Esophagus muscularis mucosa (tissue), 4 donors: ENCODE measurements at regions not wholly inside any gene's neighbourhood (a gene's known extent, or its start where the extent isn't known, plus 50 kb on each side); places are given as distances from the start of the nearest gene placed in this dataset.
"Not testable (repeated sequence)": the region's sequence is repeated elsewhere in the genome, so short reads cannot be mapped to it uniquely, and the experiment has no call there.

ENCODE experiments used
- DNase-seq: peaks from one replicate; pipeline ENCODE4 v3.0.0-alpha.2; 2017; ENCODE audit errors: extremely low spot score
- H3K27ac ChIP-seq, 4 donors: fragments of 200-600 bp; sonication (generic); replicated peaks in 1 of 4; 1 replicate in 3 of 4; 2 replicates in 1 of 4; pipeline ENCODE4 v1.5.1; 2016 to 2019; ENCODE audit warnings: mild to moderate bottlenecking in 1 of 4
- H3K27me3 ChIP-seq, 4 donors: fragments of 200-600 bp; sonication (generic); one replicate each; pipeline versions ENCODE4 v1.5.1 to v1.6.0; 2016 to 2019
- H3K36me3 ChIP-seq, 4 donors: fragments of 200-600 bp; sonication (generic); one replicate each; pipeline ENCODE4 v1.5.1; 2016 to 2019
- H3K4me1 ChIP-seq, 4 donors: fragments of 200-600 bp; sonication (generic); one replicate each; pipeline ENCODE4 v1.5.1; 2016 to 2019
- H3K4me3 ChIP-seq, 4 donors: fragments of 200-600 bp; sonication (generic); 1 replicate in 2 of 4; 2 replicates in 2 of 4; pipeline ENCODE4 v1.5.1; 2016 to 2019; ENCODE audit warnings: mild to moderate bottlenecking in 4 of 4, moderate library complexity in 1 of 4
- H3K9me3 ChIP-seq, 4 donors: fragments of 200-600 bp; sonication (generic); 1 replicate in 3 of 4; 2 replicates in 1 of 4; pipeline ENCODE4 v1.5.1; 2016 to 2019
- CTCF ChIP-seq, 3 experiments: fragments of 200-600 bp in 2 of 3; fragments of 450-650 bp in 1 of 3; sonication (generic) in 2 of 3; IDR thresholded peaks; one replicate each; pipeline ENCODE4 v1.5.1; 2017 to 2019; ENCODE audit warnings: antibody characterized with exemption in 3 of 3, mild to moderate bottlenecking in 2 of 3, moderate library complexity in 1 of 3
- EP300 ChIP-seq: sonication (generic); formaldehyde crosslinking; IDR thresholded peaks from one replicate; pipeline ENCODE4 v1.6.1; 2017; ENCODE audit warnings: antibody characterized with exemption
- POLR2A ChIP-seq: fragments of 450-650 bp; IDR thresholded peaks from one replicate; pipeline ENCODE4 v1.6.1; 2017; ENCODE audit warnings: antibody characterized with exemption, moderate library complexity, mild to moderate bottlenecking, low read depth
- POLR2AphosphoS5 ChIP-seq, 2 donors: sonication (generic); formaldehyde crosslinking; IDR thresholded peaks; one replicate each; pipeline ENCODE4 v1.6.1; 2017; ENCODE audit warnings: antibody characterized with exemption in 2 of 2
- WGBS: methylation state at CpG from one replicate; pipeline ENCODE4 v1.1.5; 2018; 5-methylcytosine and 5-hydroxymethylcytosine counted together
- intact Hi-C: fragments of 100-400 bp; cut with DNase I; formaldehyde crosslinking; loops from one replicate; pipeline ENCODE4 v1.15.1; 2023

DNA sequence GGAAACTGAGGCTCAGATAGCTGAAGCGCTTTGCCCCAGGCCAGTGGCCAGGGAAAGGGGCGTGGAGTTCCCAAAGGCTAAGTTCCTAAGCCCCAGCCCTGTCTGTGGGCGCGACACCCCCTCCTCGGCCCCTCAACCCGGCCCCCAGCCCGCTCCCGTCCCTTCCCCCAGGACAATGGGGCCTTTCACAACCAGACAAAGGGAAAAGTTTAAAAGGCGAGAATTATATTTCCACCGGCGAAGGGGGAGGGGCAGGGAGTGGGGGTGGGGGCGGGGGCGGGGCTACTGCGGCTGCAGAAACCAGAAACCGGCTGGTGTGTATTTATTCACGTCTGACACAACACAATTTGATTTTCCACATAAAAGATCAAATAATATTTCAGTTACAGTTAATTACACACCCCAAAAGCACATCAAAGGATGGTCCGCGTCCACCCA, 192.1 kb downstream of the MN1 start:
- 68% methylated on average over 16 of the region's 18 CpGs for WGBS
- H3K4me3 ChIP-seq: no peak overlapping the region
- no peaks in the 10 kb centered on the region for H3K36me3 ChIP-seq
- TF ChIP-seq POLR2A (no peak), CTCF (IDR thresholded peaks at IDR 0.05) (no peak), EP300 (no peak), POLR2AphosphoS5 (IDR thresholded peaks at IDR 0.05) (no peak)
- peaks cover 5 to 8% (median 8%) of the 10 kb centered on the region in 4 donors for H3K4me1 ChIP-seq
- no peak for DNase-seq
- H3K27ac ChIP-seq: no peak overlapping the region
- H3K9me3 ChIP-seq: peaks cover 0 to 4% (median 2%) of the 10 kb centered on the region in 4 donors
- intact Hi-C loops: no loop called here
- H3K27me3 ChIP-seq: peaks cover 0 to 34% (median 2%) of the 10 kb centered on the region in 4 donors

GRCh38 chr22:27610164-27610563, 191.4 kb downstream of the MN1 start:
- Histone ChIP-seq H3K27me3 (peaks cover 0 to 41% (median 2%) of the 10 kb centered on the region in 4 donors), H3K4me1 (peaks cover 5 to 13% (median 12%) of the 10 kb centered on the region in 4 donors)
- intact Hi-C loops, H3K4me3 ChIP-seq, H3K9me3 ChIP-seq, H3K36me3 ChIP-seq, H3K27ac ChIP-seq, DNase-seq: not testable (repeated sequence)
- WGBS: 100% methylated on average over 4 of the region's 4 CpGs

GRCh38 chr22:27610863-27611786, 190.4 kb downstream of the MN1 start:
- Histone ChIP-seq H3K27ac (no peak overlapping the region), H3K36me3 (no peaks in the 10 kb centered on the region), H3K9me3 (no peaks in the 10 kb centered on the region), H3K4me3 (no peak overlapping the region), H3K4me1 (peaks cover 5 to 13% (median 12%) of the 10 kb centered on the region in 4 donors), H3K27me3 (peaks cover 0 to 44% (median 2%) of the 10 kb centered on the region in 4 donors)
- DNase-seq: no peak
- WGBS: 90% methylated on average over 23 of the region's 23 CpGs
- intact Hi-C loops: no loop called here
- TF ChIP-seq POLR2AphosphoS5 (IDR thresholded peaks at IDR 0.05) (no peak), CTCF (IDR thresholded peaks at IDR 0.05) (no peak), POLR2A (no peak), EP300 (no peak)

DNA sequence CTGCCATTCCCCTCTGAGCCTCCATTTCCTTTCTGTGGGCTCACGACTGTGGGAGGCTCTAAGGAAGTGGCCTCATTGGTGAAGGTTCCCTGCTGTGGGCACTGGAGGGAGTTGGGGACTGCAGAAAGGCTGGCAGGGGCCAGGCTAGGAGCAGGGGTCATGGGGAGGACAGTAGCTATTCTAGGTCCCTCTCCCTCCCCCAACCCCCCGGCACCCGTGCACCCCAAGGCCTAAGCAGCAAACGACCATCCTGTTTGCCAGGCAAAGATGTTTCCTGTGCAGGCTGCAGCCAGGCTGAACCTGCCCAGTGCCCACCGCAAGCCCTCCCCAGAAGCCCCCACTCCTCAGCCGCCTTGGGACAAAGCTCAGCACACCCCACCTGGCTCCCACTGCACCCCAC, 189.4 kb downstream of the MN1 start:
- 72% methylated on average over 3 of the region's 6 CpGs for WGBS
- Histone ChIP-seq H3K4me1 (peaks cover 5 to 13% (median 12%) of the 10 kb centered on the region in 4 donors), H3K9me3 (no peaks in the 10 kb centered on the region), H3K4me3 (no peak overlapping the region), H3K27me3 (peaks cover 0 to 44% (median 2%) of the 10 kb centered on the region in 4 donors), H3K36me3 (no peaks in the 10 kb centered on the region), H3K27ac (no peak overlapping the region)
- TF ChIP-seq EP300: no peak
- no peak for TF ChIP-seq POLR2AphosphoS5 (IDR thresholded peaks at IDR 0.05)
- TF ChIP-seq POLR2A: no peak
- TF ChIP-seq CTCF (IDR thresholded peaks at IDR 0.05): no peak
- intact Hi-C loops: no loop called here
- DNase-seq: no peak

GRCh38 chr22:27613099-27614005, 188.2 kb downstream of the MN1 start:
- Histone ChIP-seq H3K27me3 (peaks cover 0 to 44% (median 2%) of the 10 kb centered on the region in 4 donors), H3K36me3 (no peaks in the 10 kb centered on the region), H3K27ac (no peak overlapping the region), H3K4me1 (peaks cover 5 to 13% (median 12%) of the 10 kb centered on the region in 4 donors), H3K9me3 (no peaks in the 10 kb centered on the region), H3K4me3 (peak overlapping the region in 1 of 4 donors; percentile 47)
- TF ChIP-seq EP300 (no peak), POLR2AphosphoS5 (IDR thresholded peaks at IDR 0.05) (no peak), CTCF (IDR thresholded peaks at IDR 0.05) (no peak), POLR2A (no peak)
- intact Hi-C loops: no loop called here
- WGBS: 79% methylated on average over 15 of the region's 19 CpGs
- DNase-seq: no peak
